Neutrophil (primary cell): ENCODE measurements at regions not wholly inside any gene's neighbourhood (a gene's known extent, or its start where the extent isn't known, plus 50 kb on each side); places are given as distances from the start of the nearest gene placed in this dataset.

Experiments used
- H3K27ac ChIP-seq: fragments of 200-600 bp; sonication (generic); 2 replicates; pipeline ENCODE4 v1.5.1; 2016; ENCODE audit warnings: mild to moderate bottlenecking, moderate library complexity
- H3K27me3 ChIP-seq: fragments of 200-600 bp; sonication (generic); 2 replicates; pipeline ENCODE4 v1.6.0; 2016; ENCODE audit warnings: mild to moderate bottlenecking
- H3K36me3 ChIP-seq: fragments of 200-600 bp; sonication (generic); 2 replicates; pipeline ENCODE4 v1.5.1; 2017
- H3K4me1 ChIP-seq, 2 experiments: fragments of 200-600 bp in 1 of 2; sonication (generic) in 1 of 2; 1 replicate in 1 of 2; 2 replicates in 1 of 2; pipeline versions ENCODE4 v1.5.1 to v1.6.1; 2013 to 2016; ENCODE audit warnings: low read depth in 1 of 2, low read length in 1 of 2, mild to moderate bottlenecking in 1 of 2, moderate library complexity in 1 of 2; ENCODE audit not compliant: control insufficient read depth in 1 of 2, insufficient read depth in 1 of 2
- H3K4me3 ChIP-seq, 2 experiments: fragments of 200-600 bp in 1 of 2; sonication (generic) in 1 of 2; 1 replicate in 1 of 2; 2 replicates in 1 of 2; pipeline ENCODE4 v1.5.1; 2013 to 2016; ENCODE audit warnings: low read depth in 1 of 2, low read length in 1 of 2, mild to moderate bottlenecking in 1 of 2, moderate library complexity in 1 of 2
- H3K9me3 ChIP-seq: fragments of 200-600 bp; sonication (generic); 2 replicates; pipeline ENCODE4 v1.5.1; 2016
- TF ChIP-seq, protein P1 (sequence below): fragments of 200-600 bp; sonication (generic); IDR thresholded peaks from 2 replicates; pipeline ENCODE4 v1.5.1; 2016; ENCODE audit warnings: antibody characterized with exemption

DNA sequence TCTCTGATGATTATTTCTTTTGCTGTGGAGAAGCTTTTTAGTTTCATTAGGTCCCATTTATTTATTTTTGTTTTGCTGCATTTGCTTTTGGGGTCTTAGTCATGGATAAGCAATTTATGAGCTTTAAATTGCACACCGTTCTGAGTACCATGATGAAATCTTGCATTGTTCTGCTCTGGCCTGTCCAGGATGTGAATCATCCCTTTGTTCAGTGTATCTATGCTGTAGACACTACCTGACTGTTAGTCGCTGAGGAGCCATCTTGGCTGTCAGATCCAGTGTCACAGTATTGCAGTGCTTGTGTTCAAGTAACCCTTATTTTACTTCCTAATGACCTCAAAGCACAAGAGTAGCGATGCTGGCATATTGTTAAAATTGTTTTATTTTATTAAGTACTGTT lies 218.0 kb upstream of the CNTNAP4 start:
- Histone ChIP-seq H3K27me3 (no peaks in the 10 kb centered on the region), H3K9me3 (no peaks in the 10 kb centered on the region), H3K4me1 (no peaks in the 10 kb centered on the region), H3K27ac (no peak overlapping the region), H3K36me3 (no peaks in the 10 kb centered on the region), H3K4me3 (no peak overlapping the region)
- TF ChIP-seq, protein P1, sequence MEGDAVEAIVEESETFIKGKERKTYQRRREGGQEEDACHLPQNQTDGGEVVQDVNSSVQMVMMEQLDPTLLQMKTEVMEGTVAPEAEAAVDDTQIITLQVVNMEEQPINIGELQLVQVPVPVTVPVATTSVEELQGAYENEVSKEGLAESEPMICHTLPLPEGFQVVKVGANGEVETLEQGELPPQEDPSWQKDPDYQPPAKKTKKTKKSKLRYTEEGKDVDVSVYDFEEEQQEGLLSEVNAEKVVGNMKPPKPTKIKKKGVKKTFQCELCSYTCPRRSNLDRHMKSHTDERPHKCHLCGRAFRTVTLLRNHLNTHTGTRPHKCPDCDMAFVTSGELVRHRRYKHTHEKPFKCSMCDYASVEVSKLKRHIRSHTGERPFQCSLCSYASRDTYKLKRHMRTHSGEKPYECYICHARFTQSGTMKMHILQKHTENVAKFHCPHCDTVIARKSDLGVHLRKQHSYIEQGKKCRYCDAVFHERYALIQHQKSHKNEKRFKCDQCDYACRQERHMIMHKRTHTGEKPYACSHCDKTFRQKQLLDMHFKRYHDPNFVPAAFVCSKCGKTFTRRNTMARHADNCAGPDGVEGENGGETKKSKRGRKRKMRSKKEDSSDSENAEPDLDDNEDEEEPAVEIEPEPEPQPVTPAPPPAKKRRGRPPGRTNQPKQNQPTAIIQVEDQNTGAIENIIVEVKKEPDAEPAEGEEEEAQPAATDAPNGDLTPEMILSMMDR, result no peak

DNA sequence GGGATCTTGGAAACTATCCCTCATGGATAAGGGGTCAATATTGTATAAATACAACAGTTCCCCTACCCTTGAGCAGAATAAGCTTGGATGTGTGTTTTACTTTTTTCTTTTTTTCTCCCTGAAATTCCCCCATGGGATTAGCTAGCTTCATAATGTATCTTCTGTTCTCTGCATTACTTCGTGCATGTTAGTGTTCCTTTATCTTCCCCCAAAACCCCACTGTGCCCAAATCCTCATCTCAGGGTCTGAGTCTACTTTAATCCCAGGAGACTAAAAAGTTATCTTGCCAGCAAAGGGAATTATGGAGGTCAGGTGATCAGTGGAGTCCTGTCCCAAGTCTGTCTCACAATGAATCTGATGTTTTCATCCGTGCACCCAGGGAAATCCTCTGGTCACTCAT lies 217.5 kb upstream of the CNTNAP4 start:
- Histone ChIP-seq H3K4me3 (no peak overlapping the region), H3K4me1 (no peaks in the 10 kb centered on the region), H3K27me3 (no peaks in the 10 kb centered on the region), H3K27ac (no peak overlapping the region), H3K9me3 (no peaks in the 10 kb centered on the region), H3K36me3 (no peaks in the 10 kb centered on the region)
- TF ChIP-seq, protein P1, result no peak

DNA sequence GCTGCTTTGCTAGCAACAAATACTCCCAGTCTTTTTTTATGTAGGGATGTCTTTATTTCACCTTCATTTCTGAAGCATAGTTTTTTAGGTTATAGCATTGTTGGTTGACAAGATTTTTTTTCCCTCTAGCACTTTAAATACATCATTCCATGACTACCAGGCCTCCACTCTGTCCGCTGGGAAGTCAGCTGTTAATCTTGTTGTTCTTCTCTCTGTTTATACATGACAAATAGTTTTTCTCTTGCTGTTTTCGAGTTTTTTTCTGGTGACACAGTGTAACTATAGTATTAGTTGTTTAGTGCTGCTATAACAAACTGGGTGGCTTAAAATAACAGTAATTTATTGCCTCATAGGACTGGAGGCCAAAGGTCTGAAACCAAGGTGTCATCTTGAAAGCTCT lies 205.5 kb upstream of the CNTNAP4 start:
- Histone ChIP-seq H3K4me1 (no peaks in the 10 kb centered on the region), H3K36me3 (no peaks in the 10 kb centered on the region), H3K27ac (no peak overlapping the region), H3K4me3 (no peak overlapping the region), H3K9me3 (no peaks in the 10 kb centered on the region), H3K27me3 (no peaks in the 10 kb centered on the region)
- TF ChIP-seq, protein P1, result no peak

DNA sequence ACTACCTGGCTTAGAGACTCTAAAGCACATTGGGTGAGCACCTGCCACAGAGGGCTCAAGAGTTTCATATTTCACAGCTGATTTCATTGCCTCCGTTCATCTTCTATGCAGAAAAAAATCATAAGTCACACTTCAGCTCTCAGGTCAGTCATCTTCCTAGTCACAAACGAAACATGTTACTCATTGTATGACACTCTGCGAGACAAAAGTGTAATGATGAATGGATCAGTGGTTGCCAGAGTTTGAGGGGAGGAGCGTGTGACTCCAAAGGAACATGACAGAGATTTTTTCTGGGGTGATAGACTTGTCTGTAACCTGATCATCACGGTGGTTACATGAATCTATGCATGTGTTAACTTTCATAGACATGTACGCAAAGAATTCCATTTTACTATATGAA lies 195.2 kb upstream of the CNTNAP4 start:
- TF ChIP-seq, protein P1, result no peak
- H3K4me1 ChIP-seq, result no peaks in the 10 kb centered on the region
- H3K27me3 ChIP-seq, result no peaks in the 10 kb centered on the region
- H3K27ac ChIP-seq, result no peak overlapping the region
- H3K9me3 ChIP-seq, result no peaks in the 10 kb centered on the region
- no peaks in the 10 kb centered on the region for H3K36me3 ChIP-seq
- H3K4me3 ChIP-seq, result no peak overlapping the region

DNA sequence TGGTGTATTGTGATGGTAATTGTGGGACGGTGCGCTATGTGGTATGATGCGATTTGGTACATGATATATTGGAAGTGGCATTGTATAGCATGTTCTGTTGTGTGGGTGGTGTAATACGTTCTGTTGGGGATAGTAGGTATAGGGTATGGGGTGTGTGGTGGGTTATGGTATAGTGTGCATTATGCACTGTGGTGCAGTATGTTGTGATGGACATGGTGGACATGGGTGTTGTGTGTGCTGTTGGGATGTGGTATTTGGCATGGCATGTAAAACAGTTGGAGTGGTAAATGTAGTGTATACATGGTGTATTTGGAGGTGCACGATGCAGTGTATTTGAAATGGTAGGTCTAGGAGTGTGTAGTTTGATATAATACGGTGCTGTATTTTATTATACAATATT lies 170.6 kb upstream of the CNTNAP4 start:
- Histone ChIP-seq H3K27me3 (no peaks in the 10 kb centered on the region), H3K4me3 (no peak overlapping the region), H3K36me3 (no peaks in the 10 kb centered on the region), H3K4me1 (no peaks in the 10 kb centered on the region), H3K9me3 (no peaks in the 10 kb centered on the region), H3K27ac (no peak overlapping the region)
- TF ChIP-seq, protein P1, result no peak

DNA sequence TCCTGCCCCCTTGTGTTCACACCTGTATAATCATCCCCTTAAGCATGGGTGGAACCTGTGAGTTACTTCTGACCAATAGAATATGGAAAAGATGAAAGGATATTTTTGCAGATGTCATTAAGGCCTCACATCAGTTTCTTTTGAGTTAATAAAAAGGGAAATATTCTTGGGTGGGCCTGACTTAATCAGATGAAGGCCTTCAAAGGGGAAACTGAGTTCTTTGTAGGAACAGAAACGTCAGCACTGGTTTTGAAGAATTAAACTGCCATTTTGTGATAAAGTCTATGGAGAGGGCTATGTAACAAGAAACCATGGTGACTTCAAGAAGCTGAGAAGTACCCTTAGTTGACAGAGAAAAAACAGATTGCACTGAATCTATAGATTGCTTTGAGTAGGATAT lies 168.7 kb upstream of the CNTNAP4 start:
- no peaks in the 10 kb centered on the region for H3K4me1 ChIP-seq
- H3K9me3 ChIP-seq, result no peaks in the 10 kb centered on the region
- no peaks in the 10 kb centered on the region for H3K36me3 ChIP-seq
- no peak overlapping the region for H3K4me3 ChIP-seq
- TF ChIP-seq, protein P1, result no peak
- no peak overlapping the region for H3K27ac ChIP-seq
- no peaks in the 10 kb centered on the region for H3K27me3 ChIP-seq
